HT1080 (cell line): ENCODE measurements at regions not wholly inside any gene's neighbourhood (a gene's known extent, or its start where the extent isn't known, plus 50 kb on each side); places are given as distances from the start of the nearest gene placed in this dataset.
A peak's percentile ranks its signal among the peaks of the same experiment; 100 is the strongest.
"Not testable (repeated sequence)": the region's sequence is repeated elsewhere in the genome, so short reads cannot be mapped to it uniquely, and the experiment has no call there.

Source experiments
- DNase-seq: peaks from one replicate; pipeline ENCODE4 v3.0.0-alpha.2; 2015; ENCODE audit warnings: low read depth

- DNase-seq = not testable (repeated sequence)
These were observed 554.2 kb downstream of the GABRG2 start for GRCh38 chr5:162621726-162622263.

DNA sequence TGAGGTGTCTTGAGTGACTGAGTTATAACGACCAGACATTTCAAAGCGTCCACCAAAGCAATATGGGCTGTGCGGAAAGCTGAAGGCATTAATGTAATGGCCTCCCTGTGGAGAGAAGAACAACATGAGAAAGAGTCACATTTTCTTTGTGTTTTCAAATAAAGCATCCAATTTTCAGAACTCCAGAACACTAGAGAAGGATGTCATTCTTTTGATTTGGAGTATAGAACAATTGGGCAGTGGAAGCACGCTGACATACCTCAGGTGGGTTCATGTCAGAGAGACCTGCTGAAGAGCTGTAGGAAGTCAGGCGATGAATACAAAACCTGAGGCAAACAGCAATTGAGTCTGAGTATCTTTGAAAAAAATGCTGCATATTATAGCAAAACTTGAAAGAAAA lies 556.5 kb downstream of the GABRG2 start:
- DNase-seq = no peak

DNA sequence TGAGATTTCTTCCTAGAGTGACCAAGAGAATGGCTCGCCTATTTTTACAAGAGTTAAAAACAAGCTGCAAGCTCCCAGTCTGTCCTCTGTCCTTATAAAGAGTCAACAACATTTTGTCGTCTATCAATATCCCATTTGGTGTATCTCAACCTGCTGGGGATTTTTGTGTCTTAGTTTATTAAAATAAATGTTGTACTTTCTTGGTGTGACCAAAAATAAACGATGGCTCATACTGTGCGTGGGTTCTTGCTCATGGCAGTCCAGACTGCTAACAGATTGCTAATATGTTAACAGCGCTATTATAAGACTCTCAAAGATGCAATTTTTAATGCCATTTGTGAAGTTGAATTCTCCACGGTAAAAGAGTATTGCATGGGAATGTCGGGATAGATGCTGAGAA lies 569.9 kb downstream of the GABRG2 start:
- no peak for DNase-seq

- no peak for DNase-seq
These were observed 571.3 kb downstream of the GABRG2 start for GRCh38 chr5:162638849-162639248.

DNA sequence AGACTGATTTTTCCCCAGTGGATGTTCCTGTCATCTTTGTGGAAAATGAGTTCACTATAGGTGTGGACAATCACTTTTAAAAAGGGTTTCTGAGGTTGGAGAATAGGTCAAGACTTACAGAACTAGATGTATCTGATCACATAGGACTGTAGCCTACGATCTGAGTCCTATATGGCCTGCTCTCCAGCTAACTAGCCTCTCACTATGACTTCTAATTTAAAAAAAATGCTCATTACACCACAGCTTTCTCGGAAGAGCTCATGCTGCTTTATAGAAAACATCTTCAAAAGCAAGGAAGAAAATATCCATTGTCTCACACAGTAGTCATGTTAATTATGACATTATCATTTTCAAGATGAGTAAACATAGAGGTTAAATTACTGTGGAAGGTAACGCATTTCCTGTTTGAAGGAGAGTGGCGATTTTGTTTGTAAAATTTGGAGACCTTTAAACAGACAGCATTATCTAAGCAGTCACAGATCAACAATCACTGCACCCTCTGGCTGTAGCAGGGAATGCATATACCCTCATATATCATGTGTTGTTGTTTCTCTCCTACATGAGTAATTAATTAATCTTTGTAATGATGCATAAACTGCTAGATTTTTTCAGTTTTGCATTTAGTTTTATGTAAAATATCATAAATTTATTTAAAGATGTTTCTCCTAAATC lies 573.7 kb downstream of the GABRG2 start:
- no peak for DNase-seq

GRCh38 chr5:162654661-162655405 lies 587.3 kb downstream of the GABRG2 start:
- no peak for DNase-seq

- DNase-seq = peak; percentile 9
These were observed 589.5 kb downstream of the GABRG2 start for GRCh38 chr5:162657076-162657475.

DNA sequence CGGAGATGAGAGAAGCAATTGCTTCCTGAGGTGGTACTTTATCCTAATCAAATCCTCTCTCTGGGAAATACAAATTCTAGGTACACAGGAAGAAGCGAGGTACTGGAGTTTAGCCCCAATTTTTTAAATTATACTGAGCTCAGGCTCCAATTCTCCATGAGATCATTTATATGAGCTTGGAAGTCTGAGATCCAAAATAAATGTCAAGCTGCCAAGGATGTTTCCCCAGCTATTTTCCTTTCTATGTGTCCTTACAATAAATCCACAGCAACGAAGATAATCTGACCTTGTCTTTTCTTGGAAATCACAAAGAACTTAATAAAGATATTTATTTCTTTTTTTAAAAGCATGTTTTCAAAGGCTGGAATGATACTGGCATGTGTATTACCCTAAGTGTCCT lies 597.3 kb downstream of the GABRG2 start:
- DNase-seq = no peak

GRCh38 chr5:162668926-162669325 lies 601.4 kb downstream of the GABRG2 start:
- DNase-seq = no peak

DNA sequence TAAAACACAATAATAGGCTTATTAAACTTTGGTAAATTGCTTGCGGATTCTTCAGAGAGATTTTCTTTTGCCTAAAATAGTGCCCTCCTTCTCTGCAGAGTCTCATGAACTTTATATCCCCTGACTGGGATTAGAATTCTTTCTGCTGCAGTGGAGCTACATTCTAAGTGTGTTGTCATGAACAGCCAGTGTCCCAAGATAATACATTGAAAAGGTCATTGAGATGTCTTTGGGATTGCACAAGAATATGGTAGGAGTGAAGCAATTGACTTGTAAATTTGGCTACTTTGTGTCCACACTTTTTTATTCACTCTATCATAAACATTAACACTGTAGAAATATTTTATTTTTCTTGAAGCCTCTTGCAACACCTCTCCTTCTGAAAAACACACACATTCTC lies 604.5 kb downstream of the GABRG2 start:
- DNase-seq = no peak

DNA sequence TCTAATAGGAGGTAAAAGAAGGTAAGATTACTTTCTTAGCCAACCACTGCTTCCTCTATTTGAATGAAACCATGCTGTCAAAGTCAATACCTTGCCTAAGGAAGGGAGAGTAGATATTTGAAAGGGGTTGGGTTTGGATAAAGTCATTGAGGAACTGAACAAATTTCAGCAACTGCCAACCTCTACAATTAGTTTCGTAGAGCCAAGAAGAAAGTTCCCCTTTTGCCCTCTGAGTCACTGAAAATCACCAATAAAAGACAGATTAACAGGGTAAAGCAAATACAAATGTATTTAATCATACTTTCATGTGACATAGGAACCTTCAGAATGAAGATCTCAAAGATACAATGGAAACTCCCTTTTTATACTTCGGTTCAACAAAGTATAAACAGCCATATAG lies 615.7 kb downstream of the GABRG2 start:
- DNase-seq = no peak

GRCh38 chr5:162684145-162684544 lies 616.6 kb downstream of the GABRG2 start:
- DNase-seq = no peak

DNA sequence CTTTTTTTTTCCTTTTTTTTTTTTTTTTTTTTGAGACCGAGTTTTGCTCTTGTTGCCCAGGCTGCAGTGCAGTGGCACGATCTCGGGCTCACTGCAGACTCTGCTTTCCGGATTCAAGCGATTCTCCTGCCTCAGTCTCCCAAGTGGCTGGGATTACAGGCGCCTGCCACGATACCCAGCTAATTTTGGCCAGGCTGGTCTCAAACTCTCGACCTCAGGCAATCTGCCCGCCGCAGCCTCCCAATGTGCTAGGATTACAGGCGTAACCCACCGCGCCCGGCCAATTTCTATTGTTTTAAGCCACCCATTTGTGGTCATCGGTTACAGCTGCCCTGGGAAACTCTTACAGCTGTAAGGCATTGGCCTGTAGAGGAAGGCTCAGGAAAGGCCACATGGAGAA lies 617.7 kb downstream of the GABRG2 start:
- DNase-seq = no peak

- not testable (repeated sequence) for DNase-seq
These were observed 628.7 kb downstream of the GABRG2 start for GRCh38 chr5:162696272-162696671.

GRCh38 chr5:162699361-162699760 lies 631.8 kb downstream of the GABRG2 start:
- no peak for DNase-seq

GRCh38 chr5:162703914-162704313 lies 636.3 kb downstream of the GABRG2 start:
- DNase-seq = no peak

DNA sequence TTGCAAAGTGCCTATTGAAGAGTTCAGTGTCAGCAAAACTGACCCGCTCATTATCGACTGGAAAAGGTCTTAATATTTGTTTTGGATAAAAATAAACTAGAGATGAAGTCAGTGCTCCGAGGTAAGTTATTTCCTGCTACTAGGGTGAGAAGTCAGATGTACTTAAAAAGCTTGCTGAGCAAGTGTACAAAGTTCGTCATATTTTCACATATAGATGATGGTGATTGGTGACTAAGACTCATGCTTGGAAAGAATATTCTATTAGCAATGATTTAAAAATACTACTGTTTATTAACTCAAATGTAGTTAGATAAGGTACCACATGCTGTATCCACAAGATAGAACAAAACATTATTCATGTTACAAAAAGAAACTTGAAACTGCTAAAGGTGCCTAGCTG lies 643.7 kb downstream of the GABRG2 start:
- DNase-seq = no peak

- no peak for DNase-seq
These were observed 652.1 kb downstream of the GABRG2 start for GRCh38 chr5:162719720-162720119.

- no peak for DNase-seq
These were observed 653.6 kb downstream of the GABRG2 start for GRCh38 chr5:162721125-162721524.

- DNase-seq = no peak
These were observed 684.8 kb upstream of the CCNG1 start for GRCh38 chr5:162752612-162753011.

DNA sequence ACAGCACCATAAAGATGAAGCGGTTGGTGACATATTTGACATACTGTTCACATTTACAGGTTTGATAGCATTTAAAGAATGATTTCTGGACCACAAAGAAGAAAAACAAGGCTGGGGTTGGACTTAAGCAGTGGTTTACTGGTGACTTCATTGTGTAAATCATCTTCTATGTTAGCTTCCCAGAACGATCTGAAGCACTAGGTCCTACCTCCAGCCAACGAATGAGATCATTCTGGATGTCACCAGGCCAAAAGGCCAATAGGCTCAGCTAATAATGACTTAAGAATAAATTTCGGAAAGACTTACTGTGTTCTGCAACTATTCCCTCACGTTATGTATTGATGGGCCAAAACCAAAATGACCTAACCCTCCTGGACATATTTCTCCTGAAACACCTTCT lies 675.3 kb upstream of the CCNG1 start:
- no peak for DNase-seq

- no peak for DNase-seq
These were observed 668.4 kb upstream of the CCNG1 start for GRCh38 chr5:162769019-162769418.

- DNase-seq = peak; percentile 42
These were observed 651.7 kb upstream of the CCNG1 start for GRCh38 chr5:162785673-162786072.
